GM23248 (cell line): ENCODE measurements at regions not wholly inside any gene's neighbourhood (a gene's known extent, or its start where the extent isn't known, plus 50 kb on each side); places are given as distances from the start of the nearest gene placed in this dataset.
"Not testable (repeated sequence)": the region's sequence is repeated elsewhere in the genome, so short reads cannot be mapped to it uniquely, and the experiment has no call there.

Source experiments
- DNase-seq: peaks from one replicate; pipeline ENCODE4 v3.0.0-alpha.2; 2015
- H2AFZ ChIP-seq: fragments of 200-600 bp; sonication (generic); 2 replicates; pipeline ENCODE4 v1.6.1; 2016; ENCODE audit warnings: antibody characterized with exemption
- H3F3A ChIP-seq: fragments of 200-600 bp; sonication (generic); 2 replicates; pipeline ENCODE4 v1.6.1; 2016; ENCODE audit warnings: mild to moderate bottlenecking, antibody characterized with exemption, mixed run types; ENCODE audit not compliant: insufficient read depth
- H3K27ac ChIP-seq: fragments of 200-600 bp; sonication (generic); 2 replicates; pipeline ENCODE4 v1.5.1; 2016; ENCODE audit warnings: mild to moderate bottlenecking
- H3K27me3 ChIP-seq: fragments of 200-600 bp; sonication (generic); replicated peaks from 2 replicates; pipeline ENCODE4 v1.6.1; 2016; ENCODE audit warnings: mild to moderate bottlenecking; ENCODE audit not compliant: insufficient read depth
- H3K36me3 ChIP-seq: fragments of 200-600 bp; sonication (generic); 2 replicates; pipeline ENCODE4 v1.6.1; 2016; ENCODE audit warnings: low read depth, mild to moderate bottlenecking
- H3K4me1 ChIP-seq: fragments of 200-600 bp; sonication (generic); 2 replicates; pipeline ENCODE4 v1.6.1; 2016; ENCODE audit warnings: mild to moderate bottlenecking; ENCODE audit not compliant: insufficient read depth
- H3K4me2 ChIP-seq: fragments of 200-600 bp; sonication (generic); one replicate; pipeline ENCODE4 v1.6.1; 2016; ENCODE audit warnings: mild to moderate bottlenecking; ENCODE audit not compliant: unreplicated experiment
- H3K4me3 ChIP-seq: fragments of 200-600 bp; sonication (generic); 2 replicates; pipeline ENCODE4 v1.5.1; 2016; ENCODE audit warnings: mild to moderate bottlenecking
- H3K79me2 ChIP-seq: fragments of 200-600 bp; sonication (generic); 2 replicates; pipeline ENCODE4 v1.6.1; 2016; ENCODE audit warnings: mild to moderate bottlenecking; ENCODE audit not compliant: insufficient read depth
- H3K9ac ChIP-seq: fragments of 200-600 bp; sonication (generic); 2 replicates; pipeline ENCODE4 v1.6.1; 2016; ENCODE audit warnings: mild to moderate bottlenecking
- H3K9me2 ChIP-seq: fragments of 200-600 bp; sonication (generic); 2 replicates; pipeline ENCODE4 v1.6.1; 2016; ENCODE audit warnings: mixed run types, mild to moderate bottlenecking, moderate library complexity; ENCODE audit not compliant: insufficient read depth
- H3K9me3 ChIP-seq: fragments of 200-600 bp; sonication (generic); one replicate; pipeline ENCODE4 v1.6.1; 2017; ENCODE audit warnings: low read depth
- H4K20me1 ChIP-seq: fragments of 200-600 bp; sonication (generic); 2 replicates; pipeline ENCODE4 v1.6.0; 2016; ENCODE audit not compliant: insufficient read depth
- EZH2 ChIP-seq: fragments of 200-600 bp; sonication (generic); IDR thresholded peaks from 2 replicates; pipeline ENCODE4 v1.6.1; 2018; ENCODE audit warnings: antibody characterized with exemption, mild to moderate bottlenecking; ENCODE audit not compliant: insufficient read depth, poor library complexity, severe bottlenecking
- EZH2phosphoT487 ChIP-seq: fragments of 200-600 bp; sonication (generic); IDR thresholded peaks from 2 replicates; pipeline ENCODE4 v1.6.1; 2018; ENCODE audit warnings: antibody characterized with exemption, moderate library complexity, mild to moderate bottlenecking, low read depth; ENCODE audit not compliant: insufficient read depth
- WGBS, 2 experiments: methylation state at CpG; one replicate each; pipeline ENCODE4 v1.1.6; 2015 to 2017; ENCODE audit warnings: low lambda C conversion rate in 2 of 2, low coverage in 1 of 2; ENCODE audit errors: missing lambda C conversion rate in 2 of 2; 5-methylcytosine and 5-hydroxymethylcytosine counted together
- in situ Hi-C: fragments of 300-500 bp; cut with MboI; formaldehyde crosslinking; loops from 2 replicates; pipeline ENCODE4 v1.15.0; 2020

- H2AFZ ChIP-seq, result peak overlapping the region; percentile 3; the same call in 1 of the 2 replicates
- H3K4me2 ChIP-seq, result no peak overlapping the region
- H3K9me2 ChIP-seq, result no peaks in the 10 kb centered on the region
- no peaks in the 10 kb centered on the region for H4K20me1 ChIP-seq
- H3K4me3 ChIP-seq, result no peak overlapping the region
- peaks cover 39% of the 10 kb centered on the region for H3K4me1 ChIP-seq
- peaks cover 13% of the 10 kb centered on the region; the same call in 1 of the 2 replicates for H3F3A ChIP-seq
- no peaks in the 10 kb centered on the region for H3K36me3 ChIP-seq
- no peaks in the 10 kb centered on the region for H3K9me3 ChIP-seq
- TF ChIP-seq EZH2phosphoT487 (no peak), EZH2 (no peak)
- no peaks in the 10 kb centered on the region for H3K79me2 ChIP-seq
- WGBS, 2 experiments, result 5 to 6% methylated on average over 2 of the region's 2 CpGs
- peak overlapping the region; percentile 20 for H3K27ac ChIP-seq
- peak overlapping the region; percentile 30 for H3K9ac ChIP-seq
- in situ Hi-C loops, result no loop called here
- peak; percentile 49 for DNase-seq
- no peaks in the 10 kb centered on the region for H3K27me3 ChIP-seq
Measured at GRCh38 chr6:112478036-112478435, 130.9 kb downstream of the RFPL4B start.

DNA sequence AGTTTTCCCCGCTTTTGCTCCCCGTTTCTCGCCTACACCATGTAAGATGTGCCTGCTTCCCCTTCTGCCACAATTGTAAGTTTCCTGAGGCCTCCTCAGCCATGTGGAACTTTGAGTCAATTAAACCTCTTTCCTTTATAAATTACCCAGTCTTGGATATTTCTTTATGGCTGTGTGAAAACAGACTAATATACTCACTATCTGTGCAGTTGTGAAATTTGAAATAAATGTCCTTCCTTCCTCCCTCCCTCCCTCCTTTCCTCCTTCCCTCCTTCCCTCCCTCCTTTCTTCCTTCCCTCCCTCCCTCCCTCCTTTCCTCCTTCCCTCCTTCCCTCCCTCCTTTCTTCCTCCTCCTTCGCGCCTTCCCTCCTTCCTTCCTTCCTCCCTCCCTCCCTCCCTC, 132.8 kb downstream of the RFPL4B start:
- H3K27me3 ChIP-seq, H3K9ac ChIP-seq, H3K4me3 ChIP-seq, H3K9me2 ChIP-seq, H3K36me3 ChIP-seq, H3K9me3 ChIP-seq, H3K79me2 ChIP-seq, in situ Hi-C loops, H4K20me1 ChIP-seq, H3K4me2 ChIP-seq, DNase-seq, H2AFZ ChIP-seq: not testable (repeated sequence)
- Histone ChIP-seq H3K4me1 (peaks cover 35% of the 10 kb centered on the region), H3F3A (peaks cover 15% of the 10 kb centered on the region; the same call in 1 of the 2 replicates), H3K27ac (peak overlapping the region; percentile 68; the same call in 1 of the 2 replicates)
- WGBS, 2 experiments, result 93 to 94% methylated on average over 3 to 5 of the region's 5 CpGs

- Histone ChIP-seq H3F3A (peaks cover 21% of the 10 kb centered on the region; the same call in 1 of the 2 replicates), H3K4me3 (no peak overlapping the region), H4K20me1 (no peaks in the 10 kb centered on the region), H3K79me2 (no peaks in the 10 kb centered on the region), H3K9ac (no peak overlapping the region), H3K36me3 (no peaks in the 10 kb centered on the region), H3K27me3 (no peaks in the 10 kb centered on the region), H2AFZ (no peak overlapping the region), H3K9me3 (no peaks in the 10 kb centered on the region), H3K27ac (peak overlapping the region; percentile 68), H3K9me2 (no peaks in the 10 kb centered on the region), H3K4me1 (peaks cover 35% of the 10 kb centered on the region), H3K4me2 (no peak overlapping the region)
- no peak for TF ChIP-seq EZH2
- no peak for TF ChIP-seq EZH2phosphoT487
- in situ Hi-C loops, result no loop called here
- 0% methylated on average over 1 of the region's 1 CpG for WGBS, 2 experiments
- DNase-seq, result peak; percentile 87
Measured at GRCh38 chr6:112480553-112480952, 133.4 kb downstream of the RFPL4B start.

- H3K27ac ChIP-seq, result peak overlapping the region; percentile 68; the same call in 1 of the 2 replicates
- no peaks in the 10 kb centered on the region for H3K36me3 ChIP-seq
- no peak overlapping the region for H2AFZ ChIP-seq
- no peak overlapping the region for H3K9ac ChIP-seq
- H3F3A ChIP-seq, result peaks cover 25% of the 10 kb centered on the region; the same call in 1 of the 2 replicates
- peak overlapping the region; percentile 13 for H3K4me2 ChIP-seq
- H4K20me1 ChIP-seq, result no peaks in the 10 kb centered on the region
- DNase-seq, result no peak
- H3K4me3 ChIP-seq, result no peak overlapping the region
- H3K9me2 ChIP-seq, result no peaks in the 10 kb centered on the region
- no peaks in the 10 kb centered on the region for H3K27me3 ChIP-seq
- in situ Hi-C loops, result no loop called here
- H3K79me2 ChIP-seq, result no peaks in the 10 kb centered on the region
- H3K4me1 ChIP-seq, result peaks cover 40% of the 10 kb centered on the region
- WGBS, 2 experiments, result 72 to 78% methylated on average over 2 of the region's 2 CpGs
- no peaks in the 10 kb centered on the region for H3K9me3 ChIP-seq
- TF ChIP-seq EZH2, result no peak
- no peak for TF ChIP-seq EZH2phosphoT487
Measured at GRCh38 chr6:112481211-112481610, 134.1 kb downstream of the RFPL4B start.

- no peaks in the 10 kb centered on the region for H3K79me2 ChIP-seq
- H3K4me1 ChIP-seq, result peaks cover 43% of the 10 kb centered on the region
- H3K27ac ChIP-seq, result no peak overlapping the region
- H2AFZ ChIP-seq, result no peak overlapping the region
- no peaks in the 10 kb centered on the region for H3K27me3 ChIP-seq
- no peaks in the 10 kb centered on the region for H3K9me2 ChIP-seq
- H3K9ac ChIP-seq, result no peak overlapping the region
- no peaks in the 10 kb centered on the region for H3K9me3 ChIP-seq
- no peak overlapping the region for H3K4me3 ChIP-seq
- no peak for TF ChIP-seq EZH2phosphoT487
- TF ChIP-seq EZH2, result no peak
- H3K4me2 ChIP-seq, result no peak overlapping the region
- DNase-seq, result no peak
- in situ Hi-C loops, result no loop called here
- no peaks in the 10 kb centered on the region for H4K20me1 ChIP-seq
- no peaks in the 10 kb centered on the region for H3K36me3 ChIP-seq
- H3F3A ChIP-seq, result peaks cover 25% of the 10 kb centered on the region; the same call in 1 of the 2 replicates
- WGBS, 2 experiments, result 81 to 86% methylated on average over 2 of the region's 2 CpGs
Measured at GRCh38 chr6:112482373-112482772, 135.2 kb downstream of the RFPL4B start.
